DND-41 (cell line): ENCODE measurements at regions not wholly inside any gene's neighbourhood (a gene's known extent, or its start where the extent isn't known, plus 50 kb on each side); places are given as distances from the start of the nearest gene placed in this dataset.

Experiments
- ATAC-seq: fragments of 200-7000 bp; cut with Tn5 transposase; 3 replicates; pipeline ENCODE4 v1.9.1; 2021; ENCODE audit warnings: low read depth; ENCODE audit not compliant: insufficient read depth
- DNase-seq: peaks from one replicate; pipeline ENCODE4 v3.0.0-alpha.2; 2020
- H2AFZ ChIP-seq: 2 replicates; pipeline ENCODE4 v1.6.0; 2012; ENCODE audit warnings: low read depth, low read length
- H3K27ac ChIP-seq: 2 replicates; pipeline ENCODE4 v1.5.1; 2012; ENCODE audit warnings: low read length, inconsistent platforms
- H3K27me3 ChIP-seq: fragments of 200-600 bp; sonication (generic); 2 replicates; pipeline ENCODE4 v1.6.0; 2012; ENCODE audit warnings: low read length, mild to moderate bottlenecking, inconsistent platforms; ENCODE audit not compliant: insufficient read depth, poor library complexity
- H3K36me3 ChIP-seq: 2 replicates; pipeline ENCODE4 v1.5.1; 2012; ENCODE audit warnings: low read length, inconsistent platforms; ENCODE audit not compliant: insufficient read depth
- H3K4me1 ChIP-seq: 2 replicates; pipeline ENCODE4 v1.5.1; 2012; ENCODE audit warnings: mild to moderate bottlenecking, low read length; ENCODE audit not compliant: insufficient read depth
- H3K4me2 ChIP-seq: 2 replicates; pipeline ENCODE4 v1.6.0; 2012; ENCODE audit warnings: mild to moderate bottlenecking, moderate library complexity, low read length, inconsistent platforms; ENCODE audit not compliant: insufficient read depth
- H3K4me3 ChIP-seq, 2 experiments: fragments of 200-600 bp in 1 of 2; shearing (Covaris generic) in 1 of 2; 2 replicates each; pipeline ENCODE4 v1.5.1; 2012 to 2016; ENCODE audit warnings: inconsistent platforms in 2 of 2, low read length in 2 of 2, mild to moderate bottlenecking in 2 of 2, low read depth in 1 of 2, moderate library complexity in 1 of 2
- H3K79me2 ChIP-seq: 2 replicates; pipeline ENCODE4 v1.6.0; 2012; ENCODE audit warnings: low read length, inconsistent platforms; ENCODE audit not compliant: insufficient read depth
- H3K9ac ChIP-seq: 2 replicates; pipeline ENCODE4 v1.6.0; 2012; ENCODE audit warnings: low read depth, mild to moderate bottlenecking, inconsistent platforms, low read length, moderate library complexity
- H3K9me3 ChIP-seq: 2 replicates; pipeline ENCODE4 v1.5.1; 2012; ENCODE audit warnings: low read length, moderate library complexity, mild to moderate bottlenecking, inconsistent platforms; ENCODE audit not compliant: insufficient read depth, severe bottlenecking
- H4K20me1 ChIP-seq: 2 replicates; pipeline ENCODE4 v1.6.0; 2012; ENCODE audit warnings: low read length; ENCODE audit not compliant: insufficient read depth
- CTCF ChIP-seq: IDR thresholded peaks from 2 replicates; pipeline ENCODE4 v1.5.1; 2012; ENCODE audit warnings: borderline replicate concordance, low read length, moderate library complexity, mild to moderate bottlenecking; ENCODE audit not compliant: poor library complexity, severe bottlenecking; ENCODE audit errors: extremely low read depth
- EZH2 ChIP-seq: IDR thresholded peaks from 3 replicates; pipeline ENCODE4 v1.6.1; 2012; ENCODE audit warnings: borderline replicate concordance, low read depth, mild to moderate bottlenecking, moderate library complexity, low read length, inconsistent platforms; ENCODE audit not compliant: severe bottlenecking

- no peak for ATAC-seq
- Histone ChIP-seq H3K27me3 (no peaks in the 10 kb centered on the region), H2AFZ (peak overlapping the region; percentile 51), H4K20me1 (no peaks in the 10 kb centered on the region), H3K9ac (peak overlapping the region; percentile 16; the same call in 1 of the 2 replicates), H3K4me2 (peak overlapping the region; percentile 47), H3K9me3 (no peaks in the 10 kb centered on the region), H3K79me2 (no peaks in the 10 kb centered on the region), H3K27ac (peak overlapping the region; percentile 66), H3K4me1 (peaks cover 25% of the 10 kb centered on the region), H3K4me3 (peak overlapping the region in 1 of 2 experiments; percentile 25; a peak in 1 of 4 replicates), H3K36me3 (no peaks in the 10 kb centered on the region)
- no peak for DNase-seq
- TF ChIP-seq CTCF (no peak), EZH2 (no peak)
Measured at GRCh38 chr1:172882791-172883386, 167.9 kb downstream of the TNFSF18 start.

GRCh38 chr1:172883387-172883791 is 167.4 kb downstream of the TNFSF18 start:
- no peaks in the 10 kb centered on the region for H3K36me3 ChIP-seq
- TF ChIP-seq CTCF (no peak), EZH2 (no peak)
- H3K27me3 ChIP-seq = no peaks in the 10 kb centered on the region
- peak overlapping the region in 1 of 2 experiments; percentile 25; a peak in 2 of 4 replicates for H3K4me3 ChIP-seq
- H3K27ac ChIP-seq = peak overlapping the region; percentile 66
- H3K9ac ChIP-seq = peak overlapping the region; percentile 16
- H3K9me3 ChIP-seq = no peaks in the 10 kb centered on the region
- H3K79me2 ChIP-seq = no peaks in the 10 kb centered on the region
- peak overlapping the region; percentile 47 for H3K4me2 ChIP-seq
- peak overlapping the region; percentile 51; the same call in 1 of the 2 replicates for H2AFZ ChIP-seq
- H4K20me1 ChIP-seq = no peaks in the 10 kb centered on the region
- DNase-seq (no peak), ATAC-seq (peak; percentile 49)
- peaks cover 25% of the 10 kb centered on the region for H3K4me1 ChIP-seq

GRCh38 chr1:172883844-172884243 is 166.9 kb downstream of the TNFSF18 start:
- H3K4me2 ChIP-seq = peak overlapping the region; percentile 47

More at GRCh38 chr1:172883844-172884243, 166.9 kb downstream of the TNFSF18 start:
- Histone ChIP-seq H3K9me3 (no peaks in the 10 kb centered on the region), H3K4me1 (peaks cover 25% of the 10 kb centered on the region), H3K27ac (peak overlapping the region; percentile 66), H3K36me3 (no peaks in the 10 kb centered on the region), H3K4me3 (peak overlapping the region in 1 of 2 experiments; percentile 25; a peak in 1 of 4 replicates), H3K9ac (peak overlapping the region; percentile 16), H3K79me2 (no peaks in the 10 kb centered on the region), H2AFZ (no peak overlapping the region), H4K20me1 (no peaks in the 10 kb centered on the region), H3K27me3 (no peaks in the 10 kb centered on the region)
- peak; percentile 22 for TF ChIP-seq CTCF
- TF ChIP-seq EZH2 = no peak
- DNase-seq (peak; percentile 68), ATAC-seq (peak; percentile 94)
